ENCODE measurements at regions not wholly inside any gene's neighbourhood (a gene's known extent, or its start where the extent isn't known, plus 50 kb on each side); places are given as distances from the start of the nearest gene placed in this dataset.

- TF ChIP-seq CTCF (conservative IDR thresholded peaks at IDR 0.05) (no peak), ZFX (IDR thresholded peaks at IDR 0.05) (no peak)
These were observed 147.6 kb upstream of the PIEZO2 start for GRCh38 chr18:11296946-11297345.
